ENCODE measurements at regions not wholly inside any gene's neighbourhood (a gene's known extent, or its start where the extent isn't known, plus 50 kb on each side); places are given as distances from the start of the nearest gene placed in this dataset.

DNA sequence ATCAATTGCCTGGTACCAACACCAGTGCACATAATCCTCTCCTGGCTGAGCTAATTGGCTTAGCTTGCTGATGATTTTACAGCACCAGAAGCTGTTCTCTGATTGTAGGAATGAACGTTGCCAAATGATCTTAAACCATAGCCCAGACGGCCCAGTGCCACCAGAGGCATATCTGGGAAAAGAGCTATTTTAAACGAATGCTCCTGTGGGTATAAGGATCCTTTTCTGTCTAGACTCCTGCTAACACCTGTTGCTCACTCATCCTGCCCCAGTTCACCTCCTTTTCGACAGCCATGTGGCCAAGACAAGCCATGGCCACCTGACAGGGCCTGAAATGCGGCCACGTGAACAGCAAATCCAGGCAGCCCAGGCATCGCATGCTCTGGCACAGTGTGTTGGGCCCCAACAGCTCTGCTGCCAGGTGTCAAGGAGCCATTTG is 289.9 kb upstream of the SLC30A5 start:
- intact Hi-C loops (cut with DNase I) = no loop called here
- Histone ChIP-seq H3K36me3 (ENCODE audit: control insufficient read depth in 2 of 3, insufficient read depth in 3 of 3, low read length in 3 of 3) (no peaks in the 10 kb centered on the region), H3K27me3 (ENCODE audit: control insufficient read depth, insufficient read depth, low read length) (no peaks in the 10 kb centered on the region), H3K4me1 (ENCODE audit: control insufficient read depth in 2 of 3, insufficient read depth in 2 of 3, low read depth in 1 of 3, low read length in 3 of 3) (peaks cover 0 to 6% (median 0%) of the 10 kb centered on the region in 3 donors), H3K9ac (ENCODE audit: low read length in 3 of 3) (no peak overlapping the region), H3K27ac (ENCODE audit: low read depth in 2 of 2, low read length in 2 of 2) (no peak overlapping the region), H3K4me3 (ENCODE audit: low read length in 3 of 3) (no peak overlapping the region), H3K9me3 (ENCODE audit: control insufficient read depth in 2 of 3, insufficient read depth in 1 of 3, low read length in 3 of 3) (no peaks in the 10 kb centered on the region)
- TF ChIP-seq, protein P1, sequence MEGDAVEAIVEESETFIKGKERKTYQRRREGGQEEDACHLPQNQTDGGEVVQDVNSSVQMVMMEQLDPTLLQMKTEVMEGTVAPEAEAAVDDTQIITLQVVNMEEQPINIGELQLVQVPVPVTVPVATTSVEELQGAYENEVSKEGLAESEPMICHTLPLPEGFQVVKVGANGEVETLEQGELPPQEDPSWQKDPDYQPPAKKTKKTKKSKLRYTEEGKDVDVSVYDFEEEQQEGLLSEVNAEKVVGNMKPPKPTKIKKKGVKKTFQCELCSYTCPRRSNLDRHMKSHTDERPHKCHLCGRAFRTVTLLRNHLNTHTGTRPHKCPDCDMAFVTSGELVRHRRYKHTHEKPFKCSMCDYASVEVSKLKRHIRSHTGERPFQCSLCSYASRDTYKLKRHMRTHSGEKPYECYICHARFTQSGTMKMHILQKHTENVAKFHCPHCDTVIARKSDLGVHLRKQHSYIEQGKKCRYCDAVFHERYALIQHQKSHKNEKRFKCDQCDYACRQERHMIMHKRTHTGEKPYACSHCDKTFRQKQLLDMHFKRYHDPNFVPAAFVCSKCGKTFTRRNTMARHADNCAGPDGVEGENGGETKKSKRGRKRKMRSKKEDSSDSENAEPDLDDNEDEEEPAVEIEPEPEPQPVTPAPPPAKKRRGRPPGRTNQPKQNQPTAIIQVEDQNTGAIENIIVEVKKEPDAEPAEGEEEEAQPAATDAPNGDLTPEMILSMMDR (IDR thresholded peaks at IDR 0.05; ENCODE audit: borderline replicate concordance, extremely low read depth, insufficient read depth) = no peak
- DNase-seq (no peak), FAIRE-seq (no peak)

DNA sequence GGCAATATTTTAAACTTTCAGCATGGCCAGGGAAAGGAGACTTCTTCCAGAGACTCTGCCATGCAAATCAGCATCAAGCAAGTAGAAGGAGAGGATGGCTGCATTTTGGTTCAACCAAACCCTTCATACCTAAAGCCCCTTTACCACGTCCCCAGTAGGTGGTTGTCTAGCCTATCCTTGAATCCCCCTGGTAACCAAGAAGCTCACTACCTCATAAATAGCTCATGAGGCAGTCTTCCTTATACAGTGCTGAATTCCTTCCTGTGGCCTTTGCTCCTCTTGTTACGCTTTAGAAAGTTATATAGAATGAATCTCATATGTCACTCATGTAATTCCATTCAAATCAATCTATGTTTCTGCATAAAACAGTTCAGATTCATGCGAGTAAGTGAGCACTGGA is 289.5 kb upstream of the SLC30A5 start:
- TF ChIP-seq, protein P1 (IDR thresholded peaks at IDR 0.05; ENCODE audit: borderline replicate concordance, extremely low read depth, insufficient read depth) = no peak
- Histone ChIP-seq H3K27ac (ENCODE audit: low read depth in 2 of 2, low read length in 2 of 2) (no peak overlapping the region), H3K27me3 (ENCODE audit: control insufficient read depth, insufficient read depth, low read length) (no peaks in the 10 kb centered on the region), H3K4me3 (ENCODE audit: low read length in 3 of 3) (no peak overlapping the region), H3K9ac (ENCODE audit: low read length in 3 of 3) (no peak overlapping the region), H3K9me3 (ENCODE audit: control insufficient read depth in 2 of 3, insufficient read depth in 1 of 3, low read length in 3 of 3) (no peaks in the 10 kb centered on the region), H3K36me3 (ENCODE audit: control insufficient read depth in 2 of 3, insufficient read depth in 3 of 3, low read length in 3 of 3) (no peaks in the 10 kb centered on the region), H3K4me1 (ENCODE audit: control insufficient read depth in 2 of 3, insufficient read depth in 2 of 3, low read depth in 1 of 3, low read length in 3 of 3) (peaks cover 0 to 6% (median 0%) of the 10 kb centered on the region in 3 donors)
- intact Hi-C loops (cut with DNase I) = no loop called here
- DNase-seq = no peak
- FAIRE-seq = no peak

DNA sequence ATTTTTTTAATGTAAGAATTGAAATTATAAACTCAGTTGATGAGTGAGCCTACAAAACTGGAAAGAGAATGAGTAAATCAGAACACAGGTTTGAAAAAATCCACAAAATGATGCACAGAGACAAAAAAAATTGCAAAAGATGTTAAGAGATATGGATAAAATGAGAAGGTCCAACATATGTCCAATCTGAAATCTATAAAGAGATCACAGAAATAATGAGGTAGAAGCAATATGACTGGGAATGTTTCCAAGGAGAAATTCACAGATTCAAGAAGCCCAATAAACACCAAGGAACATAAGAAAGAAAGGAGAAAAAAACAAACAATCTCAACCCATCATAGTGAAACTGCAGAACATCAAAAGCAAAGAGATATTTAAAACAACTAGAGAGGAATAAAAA is 288.4 kb upstream of the SLC30A5 start:
- Histone ChIP-seq H3K4me1 (ENCODE audit: control insufficient read depth in 2 of 3, insufficient read depth in 2 of 3, low read depth in 1 of 3, low read length in 3 of 3) (peaks cover 0 to 6% (median 0%) of the 10 kb centered on the region in 3 donors), H3K9ac (ENCODE audit: low read length in 3 of 3) (no peak overlapping the region), H3K27ac (ENCODE audit: low read depth in 2 of 2, low read length in 2 of 2) (no peak overlapping the region), H3K4me3 (ENCODE audit: low read length in 3 of 3) (no peak overlapping the region), H3K27me3 (ENCODE audit: control insufficient read depth, insufficient read depth, low read length) (no peaks in the 10 kb centered on the region), H3K36me3 (ENCODE audit: control insufficient read depth in 2 of 3, insufficient read depth in 3 of 3, low read length in 3 of 3) (no peaks in the 10 kb centered on the region), H3K9me3 (ENCODE audit: control insufficient read depth in 2 of 3, insufficient read depth in 1 of 3, low read length in 3 of 3) (no peaks in the 10 kb centered on the region)
- TF ChIP-seq, protein P1 (IDR thresholded peaks at IDR 0.05; ENCODE audit: borderline replicate concordance, extremely low read depth, insufficient read depth) = no peak
- intact Hi-C loops (cut with DNase I) = no loop called here
- FAIRE-seq = no peak
- no peak for DNase-seq

DNA sequence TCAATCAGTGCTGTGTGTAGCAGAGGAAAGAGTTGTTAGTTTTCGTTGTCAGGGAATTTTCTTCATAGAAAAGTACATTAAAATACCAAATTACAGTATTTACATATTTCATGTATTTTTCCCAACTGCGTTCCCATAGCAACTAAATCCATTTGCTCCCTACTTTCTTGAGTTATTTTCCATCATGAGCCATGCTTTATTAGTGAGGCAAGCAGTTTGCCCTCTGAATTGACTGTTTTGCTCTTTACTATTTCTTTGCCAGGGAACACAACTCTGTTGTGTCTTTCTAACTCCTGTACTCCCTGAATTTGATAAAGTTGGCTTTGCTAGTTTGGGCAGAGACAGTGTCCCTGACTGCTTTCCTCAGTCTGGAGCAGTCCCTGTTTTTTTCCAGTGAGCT is 276.2 kb upstream of the SLC30A5 start:
- Histone ChIP-seq H3K9me3 (ENCODE audit: control insufficient read depth in 2 of 3, insufficient read depth in 1 of 3, low read length in 3 of 3) (no peaks in the 10 kb centered on the region), H3K27me3 (ENCODE audit: control insufficient read depth, insufficient read depth, low read length) (no peaks in the 10 kb centered on the region), H3K9ac (ENCODE audit: low read length in 3 of 3) (no peak overlapping the region), H3K27ac (ENCODE audit: low read depth in 2 of 2, low read length in 2 of 2) (no peak overlapping the region), H3K4me1 (ENCODE audit: control insufficient read depth in 2 of 3, insufficient read depth in 2 of 3, low read depth in 1 of 3, low read length in 3 of 3) (peaks cover 0 to under 1% (median 0%) of the 10 kb centered on the region in 3 donors), H3K4me3 (ENCODE audit: low read length in 3 of 3) (no peak overlapping the region), H3K36me3 (ENCODE audit: control insufficient read depth in 2 of 3, insufficient read depth in 3 of 3, low read length in 3 of 3) (no peaks in the 10 kb centered on the region)
- TF ChIP-seq, protein P1 (IDR thresholded peaks at IDR 0.05; ENCODE audit: borderline replicate concordance, extremely low read depth, insufficient read depth) = no peak
- FAIRE-seq (no peak), DNase-seq (no peak)
- intact Hi-C loops (cut with DNase I) = no loop called here

Measured in kidney (tissue), 13 donors.